Panc1 (cell line): ENCODE measurements at regions not wholly inside any gene's neighbourhood (a gene's known extent, or its start where the extent isn't known, plus 50 kb on each side); places are given as distances from the start of the nearest gene placed in this dataset.
"Not testable (repeated sequence)": the region's sequence is repeated elsewhere in the genome, so short reads cannot be mapped to it uniquely, and the experiment has no call there.

ENCODE experiments used
- ATAC-seq: fragments of 200-7000 bp; cut with Tn5 transposase; 2 replicates; pipeline ENCODE4 v1.9.1; 2020; ENCODE audit warnings: mild to moderate bottlenecking, moderate library complexity
- BruUV-seq: library from RNA; stranded (reverse); fragments of 400-500 nt; replicated peaks from 2 replicates; lab custom pipeline; 2021; lab: Mats Ljungman, UMichigan
- CTCF ChIA-PET: fragments of 300-600 bp; sonication (Branson Sonifier 250); formaldehyde crosslinking; loops from one replicate; lab custom pipeline; 2022; ENCODE audit warnings: antibody characterized with exemption; lab: Charles Lee
- POLR2A ChIA-PET: fragments of 300-600 bp; sonication (Branson Sonifier 250); formaldehyde crosslinking; loops from one replicate; lab custom pipeline; 2022; ENCODE audit warnings: antibody characterized with exemption; lab: Charles Lee
- DNase-seq: peaks from one replicate; pipeline ENCODE4 v3.0.0-alpha.2; 2010; ENCODE audit warnings: low read depth, low spot score
- H3K27ac ChIP-seq: 2 replicates; pipeline ENCODE4 v1.5.1; 2011; ENCODE audit warnings: mild to moderate bottlenecking, low read length, inconsistent platforms
- H3K27me3 ChIP-seq: fragments of 200-500 bp; sonication (Bioruptor generic); 2 replicates; pipeline ENCODE4 v1.6.0; 2014; ENCODE audit warnings: low read length, inconsistent platforms; ENCODE audit not compliant: control insufficient read depth, insufficient read depth
- H3K36me3 ChIP-seq: fragments of 200-500 bp; sonication (Bioruptor generic); 2 replicates; pipeline ENCODE4 v1.5.1; 2014; ENCODE audit warnings: inconsistent platforms, mild to moderate bottlenecking, low read length, moderate library complexity; ENCODE audit not compliant: control insufficient read depth, insufficient read depth
- H3K4me1 ChIP-seq: 2 replicates; pipeline ENCODE4 v1.5.1; 2011; ENCODE audit warnings: inconsistent platforms, mild to moderate bottlenecking, low read length, moderate library complexity; ENCODE audit not compliant: control insufficient read depth, insufficient read depth
- H3K4me3 ChIP-seq, 2 experiments: 2 replicates each; pipeline ENCODE4 v1.5.1; 2011 to 2012; ENCODE audit warnings: low read depth in 2 of 2, low read length in 2 of 2, mild to moderate bottlenecking in 2 of 2, inconsistent platforms in 1 of 2, moderate library complexity in 1 of 2
- H3K9me3 ChIP-seq: fragments of 200-500 bp; sonication (Bioruptor generic); 2 replicates; pipeline ENCODE4 v1.5.1; 2014; ENCODE audit warnings: low read depth, mild to moderate bottlenecking, inconsistent platforms, low read length, moderate library complexity; ENCODE audit not compliant: control insufficient read depth, insufficient read depth
- POLR2AphosphoS5 ChIP-seq: IDR thresholded peaks from 2 replicates; pipeline ENCODE4 v1.6.1; 2012; ENCODE audit warnings: mild to moderate bottlenecking, low read depth, low read length, moderate library complexity
- SIN3A ChIP-seq: IDR thresholded peaks from 2 replicates; pipeline ENCODE4 v1.6.1; 2012; ENCODE audit warnings: low read depth, mild to moderate bottlenecking, low read length, moderate library complexity, borderline replicate concordance; ENCODE audit not compliant: insufficient read depth
- TCF7L2 ChIP-seq: IDR thresholded peaks from 2 replicates; pipeline ENCODE4 v1.6.1; 2011; ENCODE audit warnings: mild to moderate bottlenecking, low read depth, low read length, inconsistent platforms
- in situ Hi-C: cut with HindIII; loops from 2 replicates; pipeline ENCODE4 v1.10.0; 2016; ENCODE audit warnings: low sequenced_read_pairs, low pct_unique_long_range_greater_than_20kb
- intact Hi-C: fragments of 100-400 bp; cut with micrococcal nuclease; formaldehyde crosslinking; loops from one replicate; pipeline ENCODE4 v1.10.0; 2022; ENCODE audit not compliant: unreplicated experiment
- TF ChIP-seq, protein P1 (sequence below): fragments of 450-650 bp; IDR thresholded peaks from 2 replicates; pipeline ENCODE4 v1.5.1; 2017; ENCODE audit warnings: mild to moderate bottlenecking
- TF ChIP-seq, protein P2 (sequence below), 2 experiments: IDR thresholded peaks; 2 replicates each; pipeline ENCODE4 v1.6.1; 2011 to 2012; ENCODE audit warnings: low read depth in 2 of 2, control low read depth in 1 of 2, low read length in 1 of 2, mild to moderate bottlenecking in 1 of 2, moderate library complexity in 1 of 2; ENCODE audit not compliant: insufficient read depth in 1 of 2

DNA sequence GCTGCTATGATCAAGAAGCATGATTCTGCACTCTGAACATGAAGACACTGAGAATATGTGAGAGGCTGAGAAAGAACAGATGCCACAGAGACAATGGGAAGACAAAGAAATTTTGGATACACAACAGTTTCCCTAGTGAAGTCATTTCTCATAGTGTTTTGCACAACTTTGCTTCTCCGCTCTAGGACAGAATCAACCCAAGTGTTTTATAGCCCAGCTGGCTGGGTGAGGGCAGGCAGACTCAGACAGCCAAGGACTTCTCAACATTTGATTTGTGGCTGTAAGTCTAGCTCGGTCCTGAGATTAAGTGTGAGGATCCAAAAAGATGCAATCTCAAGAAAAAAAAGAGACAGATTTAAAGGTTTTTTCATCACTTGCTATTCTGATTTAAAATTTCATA is 536.5 kb upstream of the CRIM1 start:
- Histone ChIP-seq H3K36me3 (no peaks in the 10 kb centered on the region), H3K27ac (no peak overlapping the region), H3K4me1 (no peaks in the 10 kb centered on the region), H3K4me3 (no peak overlapping the region), H3K27me3 (peaks cover 2% of the 10 kb centered on the region; the same call in 1 of the 2 replicates), H3K9me3 (no peaks in the 10 kb centered on the region)
- in situ Hi-C loops, result no loop called here
- POLR2A ChIA-PET, result no interaction called here
- intact Hi-C loops, result no loop called here
- DNase-seq (no peak), ATAC-seq (no peak)
- CTCF ChIA-PET, result no interaction called here
- TF ChIP-seq SIN3A (no peak), TCF7L2 (no peak), POLR2AphosphoS5 (no peak)
- TF ChIP-seq, protein P1, sequence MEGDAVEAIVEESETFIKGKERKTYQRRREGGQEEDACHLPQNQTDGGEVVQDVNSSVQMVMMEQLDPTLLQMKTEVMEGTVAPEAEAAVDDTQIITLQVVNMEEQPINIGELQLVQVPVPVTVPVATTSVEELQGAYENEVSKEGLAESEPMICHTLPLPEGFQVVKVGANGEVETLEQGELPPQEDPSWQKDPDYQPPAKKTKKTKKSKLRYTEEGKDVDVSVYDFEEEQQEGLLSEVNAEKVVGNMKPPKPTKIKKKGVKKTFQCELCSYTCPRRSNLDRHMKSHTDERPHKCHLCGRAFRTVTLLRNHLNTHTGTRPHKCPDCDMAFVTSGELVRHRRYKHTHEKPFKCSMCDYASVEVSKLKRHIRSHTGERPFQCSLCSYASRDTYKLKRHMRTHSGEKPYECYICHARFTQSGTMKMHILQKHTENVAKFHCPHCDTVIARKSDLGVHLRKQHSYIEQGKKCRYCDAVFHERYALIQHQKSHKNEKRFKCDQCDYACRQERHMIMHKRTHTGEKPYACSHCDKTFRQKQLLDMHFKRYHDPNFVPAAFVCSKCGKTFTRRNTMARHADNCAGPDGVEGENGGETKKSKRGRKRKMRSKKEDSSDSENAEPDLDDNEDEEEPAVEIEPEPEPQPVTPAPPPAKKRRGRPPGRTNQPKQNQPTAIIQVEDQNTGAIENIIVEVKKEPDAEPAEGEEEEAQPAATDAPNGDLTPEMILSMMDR, result no peak
- TF ChIP-seq, protein P2, sequence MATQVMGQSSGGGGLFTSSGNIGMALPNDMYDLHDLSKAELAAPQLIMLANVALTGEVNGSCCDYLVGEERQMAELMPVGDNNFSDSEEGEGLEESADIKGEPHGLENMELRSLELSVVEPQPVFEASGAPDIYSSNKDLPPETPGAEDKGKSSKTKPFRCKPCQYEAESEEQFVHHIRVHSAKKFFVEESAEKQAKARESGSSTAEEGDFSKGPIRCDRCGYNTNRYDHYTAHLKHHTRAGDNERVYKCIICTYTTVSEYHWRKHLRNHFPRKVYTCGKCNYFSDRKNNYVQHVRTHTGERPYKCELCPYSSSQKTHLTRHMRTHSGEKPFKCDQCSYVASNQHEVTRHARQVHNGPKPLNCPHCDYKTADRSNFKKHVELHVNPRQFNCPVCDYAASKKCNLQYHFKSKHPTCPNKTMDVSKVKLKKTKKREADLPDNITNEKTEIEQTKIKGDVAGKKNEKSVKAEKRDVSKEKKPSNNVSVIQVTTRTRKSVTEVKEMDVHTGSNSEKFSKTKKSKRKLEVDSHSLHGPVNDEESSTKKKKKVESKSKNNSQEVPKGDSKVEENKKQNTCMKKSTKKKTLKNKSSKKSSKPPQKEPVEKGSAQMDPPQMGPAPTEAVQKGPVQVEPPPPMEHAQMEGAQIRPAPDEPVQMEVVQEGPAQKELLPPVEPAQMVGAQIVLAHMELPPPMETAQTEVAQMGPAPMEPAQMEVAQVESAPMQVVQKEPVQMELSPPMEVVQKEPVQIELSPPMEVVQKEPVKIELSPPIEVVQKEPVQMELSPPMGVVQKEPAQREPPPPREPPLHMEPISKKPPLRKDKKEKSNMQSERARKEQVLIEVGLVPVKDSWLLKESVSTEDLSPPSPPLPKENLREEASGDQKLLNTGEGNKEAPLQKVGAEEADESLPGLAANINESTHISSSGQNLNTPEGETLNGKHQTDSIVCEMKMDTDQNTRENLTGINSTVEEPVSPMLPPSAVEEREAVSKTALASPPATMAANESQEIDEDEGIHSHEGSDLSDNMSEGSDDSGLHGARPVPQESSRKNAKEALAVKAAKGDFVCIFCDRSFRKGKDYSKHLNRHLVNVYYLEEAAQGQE (IDR thresholded peaks at IDR 0.05; ENCODE audit: insufficient read depth in 1 of 2, low read depth in 2 of 2, low read length in 1 of 2), result no peak
- no TSS peak for BruUV-seq

DNA sequence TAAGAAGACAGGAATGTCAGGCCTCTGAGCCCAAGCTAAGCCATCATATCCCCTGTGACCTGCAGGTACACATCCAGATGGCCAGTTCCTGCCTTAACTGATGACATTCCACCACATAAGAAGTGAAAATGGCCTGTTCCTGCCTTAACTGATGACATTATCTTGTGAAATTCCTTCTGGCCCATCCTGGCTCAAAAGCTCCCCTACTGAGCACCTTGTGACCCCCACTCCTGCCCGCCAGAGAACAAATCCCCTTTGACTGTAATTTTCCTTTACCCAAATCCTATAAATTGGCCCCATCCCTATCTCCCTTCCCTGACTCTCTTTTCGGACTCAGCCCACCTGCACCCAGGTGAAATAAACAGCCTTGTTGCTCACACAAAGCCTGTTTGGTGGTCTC is 537.2 kb upstream of the CRIM1 start:
- in situ Hi-C loops, H3K36me3 ChIP-seq, BruUV-seq, H3K27me3 ChIP-seq, H3K4me3 ChIP-seq, H3K9me3 ChIP-seq, POLR2A ChIA-PET, H3K4me1 ChIP-seq, intact Hi-C loops, DNase-seq, ATAC-seq, CTCF ChIA-PET, H3K27ac ChIP-seq: not testable (repeated sequence)

DNA sequence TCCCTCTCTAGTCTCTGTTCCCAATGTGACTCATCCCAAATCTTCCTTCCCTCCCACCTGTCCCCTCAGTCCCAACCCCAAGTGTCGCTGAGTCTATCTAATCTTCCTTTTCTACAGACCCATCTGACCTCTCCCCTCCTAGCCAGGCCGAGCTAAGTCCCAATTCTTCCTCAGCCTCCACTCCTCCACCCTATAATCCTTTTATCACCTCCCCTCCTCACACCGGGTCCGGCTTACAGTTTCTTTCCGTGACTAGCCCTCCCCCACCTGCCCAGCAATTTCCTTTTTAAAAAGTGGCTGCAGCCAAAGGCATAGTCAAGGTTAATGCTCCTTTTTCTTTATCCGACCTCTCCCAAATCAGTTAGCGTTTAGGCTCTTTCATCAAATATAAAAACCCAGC is 541.0 kb upstream of the CRIM1 start:
- H3K27me3 ChIP-seq, POLR2A ChIA-PET, intact Hi-C loops, ATAC-seq, H3K4me1 ChIP-seq, in situ Hi-C loops, BruUV-seq, H3K9me3 ChIP-seq, DNase-seq, CTCF ChIA-PET, H3K27ac ChIP-seq, H3K4me3 ChIP-seq, H3K36me3 ChIP-seq: not testable (repeated sequence)
